ENCODE measurements at regions not wholly inside any gene's neighbourhood (a gene's known extent, or its start where the extent isn't known, plus 50 kb on each side); places are given as distances from the start of the nearest gene placed in this dataset.
"Not testable (repeated sequence)": the region's sequence is repeated elsewhere in the genome, so short reads cannot be mapped to it uniquely, and the experiment has no call there.

DNA sequence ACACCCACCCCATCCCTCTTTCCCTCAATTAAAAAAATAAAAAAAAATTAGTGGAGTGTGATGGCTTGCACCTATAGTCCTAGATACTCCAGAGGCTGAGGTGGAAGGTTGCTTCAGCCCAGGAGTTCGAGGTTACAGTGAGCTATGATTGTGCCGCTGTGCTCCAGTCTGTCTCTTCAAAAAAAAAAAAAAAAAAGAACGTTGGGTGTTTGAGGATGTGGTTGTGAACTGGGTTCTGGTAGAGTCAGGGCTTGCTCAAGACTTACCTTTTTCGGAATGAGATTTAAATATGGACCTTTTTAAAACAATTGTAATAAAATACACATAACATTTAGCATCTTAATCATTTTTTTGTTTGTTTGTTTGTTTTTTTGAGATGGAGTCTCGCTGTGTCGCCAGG, 211.9 kb downstream of the OR2B2 start:
- Histone ChIP-seq H3K36me3 (replicated peaks; ENCODE audit: insufficient read depth, low read length) (no peaks in the 10 kb centered on the region), H3K27ac (ENCODE audit: low read length) (no peak overlapping the region), H3K27me3 (replicated peaks; ENCODE audit: insufficient read depth, low read length) (no peaks in the 10 kb centered on the region), H3K4me1 (ENCODE audit: low read length) (no peaks in the 10 kb centered on the region), H3K79me2 (ENCODE audit: low read length) (no peaks in the 10 kb centered on the region), H3K9me3 (replicated peaks; ENCODE audit: insufficient read depth, low read length) (no peaks in the 10 kb centered on the region), H4K20me1 (ENCODE audit: insufficient read depth, low read length) (no peaks in the 10 kb centered on the region), H2AFZ (ENCODE audit: low read length) (no peak overlapping the region), H3K9ac (ENCODE audit: low read length) (no peak overlapping the region), H3K9me2 (replicated peaks; ENCODE audit: insufficient read depth, low read length) (no peaks in the 10 kb centered on the region), H3F3A (ENCODE audit: insufficient read depth, low read length) (no peaks in the 10 kb centered on the region), H3K4me2 (ENCODE audit: low read depth, low read length) (no peak overlapping the region), H3K4me3 (ENCODE audit: low read length) (no peak overlapping the region)
- TF ChIP-seq EZH2 (optimal IDR thresholded peaks at IDR 0.05; ENCODE audit: low read depth, low read length) = no peak
- TF ChIP-seq, protein P1, sequence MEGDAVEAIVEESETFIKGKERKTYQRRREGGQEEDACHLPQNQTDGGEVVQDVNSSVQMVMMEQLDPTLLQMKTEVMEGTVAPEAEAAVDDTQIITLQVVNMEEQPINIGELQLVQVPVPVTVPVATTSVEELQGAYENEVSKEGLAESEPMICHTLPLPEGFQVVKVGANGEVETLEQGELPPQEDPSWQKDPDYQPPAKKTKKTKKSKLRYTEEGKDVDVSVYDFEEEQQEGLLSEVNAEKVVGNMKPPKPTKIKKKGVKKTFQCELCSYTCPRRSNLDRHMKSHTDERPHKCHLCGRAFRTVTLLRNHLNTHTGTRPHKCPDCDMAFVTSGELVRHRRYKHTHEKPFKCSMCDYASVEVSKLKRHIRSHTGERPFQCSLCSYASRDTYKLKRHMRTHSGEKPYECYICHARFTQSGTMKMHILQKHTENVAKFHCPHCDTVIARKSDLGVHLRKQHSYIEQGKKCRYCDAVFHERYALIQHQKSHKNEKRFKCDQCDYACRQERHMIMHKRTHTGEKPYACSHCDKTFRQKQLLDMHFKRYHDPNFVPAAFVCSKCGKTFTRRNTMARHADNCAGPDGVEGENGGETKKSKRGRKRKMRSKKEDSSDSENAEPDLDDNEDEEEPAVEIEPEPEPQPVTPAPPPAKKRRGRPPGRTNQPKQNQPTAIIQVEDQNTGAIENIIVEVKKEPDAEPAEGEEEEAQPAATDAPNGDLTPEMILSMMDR (IDR thresholded peaks at IDR 0.05; ENCODE audit: low read length) = no peak
- no peak for TF ChIP-seq EZH2phosphoT487 (IDR thresholded peaks at IDR 0.05; ENCODE audit: low read length)
- no peak for DNase-seq

- DNase-seq = no peak
- no peaks in the 10 kb centered on the region for H3K27me3 ChIP-seq (replicated peaks; ENCODE audit: insufficient read depth, low read length)
- H3K79me2 ChIP-seq (ENCODE audit: low read length) = no peaks in the 10 kb centered on the region
- TF ChIP-seq EZH2 (optimal IDR thresholded peaks at IDR 0.05; ENCODE audit: low read depth, low read length) (no peak), EZH2phosphoT487 (IDR thresholded peaks at IDR 0.05; ENCODE audit: low read length) (no peak)
- TF ChIP-seq, protein P1 (IDR thresholded peaks at IDR 0.05; ENCODE audit: low read length) = no peak
- no peaks in the 10 kb centered on the region for H3F3A ChIP-seq (ENCODE audit: insufficient read depth, low read length)
- peak overlapping the region; percentile 59; the same call in 1 of the 2 replicates for H3K4me2 ChIP-seq (ENCODE audit: low read depth, low read length)
- no peaks in the 10 kb centered on the region for H4K20me1 ChIP-seq (ENCODE audit: insufficient read depth, low read length)
- peak overlapping the region; percentile 75; the same call in 1 of the 2 replicates for H2AFZ ChIP-seq (ENCODE audit: low read length)
- H3K9me3 ChIP-seq (replicated peaks; ENCODE audit: insufficient read depth, low read length) = no peaks in the 10 kb centered on the region
- no peaks in the 10 kb centered on the region for H3K4me1 ChIP-seq (ENCODE audit: low read length)
- H3K9me2 ChIP-seq (replicated peaks; ENCODE audit: insufficient read depth, low read length) = no peaks in the 10 kb centered on the region
- H3K27ac ChIP-seq (ENCODE audit: low read length) = no peak overlapping the region
- H3K9ac ChIP-seq (ENCODE audit: low read length) = no peak overlapping the region
- no peaks in the 10 kb centered on the region for H3K36me3 ChIP-seq (replicated peaks; ENCODE audit: insufficient read depth, low read length)
- H3K4me3 ChIP-seq (ENCODE audit: low read length) = no peak overlapping the region
These were observed 217.7 kb downstream of the OR2B2 start for GRCh38 chr6:27694547-27694874.

DNA sequence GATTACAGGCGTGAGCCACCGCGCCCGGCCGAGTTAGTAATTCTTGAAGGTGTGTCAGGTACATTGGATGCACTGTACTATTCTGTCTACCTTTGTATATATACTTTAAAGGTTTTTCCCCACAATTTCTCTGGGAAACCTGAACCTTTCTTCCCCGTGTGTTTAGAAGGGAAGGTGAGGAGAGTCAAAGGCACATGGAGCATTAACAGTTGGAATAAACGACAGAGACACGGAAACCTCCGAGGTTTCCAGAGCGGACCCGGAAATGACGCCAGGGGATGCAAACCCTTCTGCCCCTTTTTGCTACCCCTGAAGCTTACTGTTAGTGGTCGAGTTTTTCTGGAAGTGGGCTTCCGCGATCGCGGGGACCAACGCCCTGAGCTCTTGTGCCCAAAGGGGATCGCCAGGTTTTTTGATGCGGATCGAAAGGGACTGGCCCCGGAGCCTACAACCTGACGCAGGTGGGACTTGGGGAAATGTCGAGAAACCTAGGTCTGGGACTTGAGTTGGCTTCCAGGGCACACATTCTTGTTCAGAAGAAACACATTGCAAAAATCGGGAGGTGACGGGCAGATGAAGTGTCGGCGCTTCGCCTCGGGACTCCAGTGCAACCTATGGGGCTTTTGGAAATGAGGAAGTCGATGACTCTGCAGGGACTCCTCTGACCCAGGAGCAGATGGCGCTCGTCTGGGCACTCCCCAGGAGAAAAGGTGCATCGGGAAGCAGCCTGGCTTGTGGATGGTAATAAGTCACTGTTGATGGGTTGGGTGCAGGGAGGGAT, 218.2 kb downstream of the OR2B2 start:
- Histone ChIP-seq H3K36me3 (replicated peaks; ENCODE audit: insufficient read depth, low read length) (no peaks in the 10 kb centered on the region), H3K9me2 (replicated peaks; ENCODE audit: insufficient read depth, low read length) (no peaks in the 10 kb centered on the region), H4K20me1 (ENCODE audit: insufficient read depth, low read length) (no peaks in the 10 kb centered on the region), H3K79me2 (ENCODE audit: low read length) (no peaks in the 10 kb centered on the region), H3K9me3 (replicated peaks; ENCODE audit: insufficient read depth, low read length) (no peaks in the 10 kb centered on the region), H3K27me3 (replicated peaks; ENCODE audit: insufficient read depth, low read length) (no peaks in the 10 kb centered on the region), H3K27ac (ENCODE audit: low read length) (no peak overlapping the region), H3K4me1 (ENCODE audit: low read length) (no peaks in the 10 kb centered on the region), H3K4me3 (ENCODE audit: low read length) (peak overlapping the region; percentile 57), H3K9ac (ENCODE audit: low read length) (0 out of 2 replicates have a peak overlapping the region, but pooled peaks have one; percentile 12), H2AFZ (ENCODE audit: low read length) (peak overlapping the region; percentile 75), H3F3A (ENCODE audit: insufficient read depth, low read length) (no peaks in the 10 kb centered on the region), H3K4me2 (ENCODE audit: low read depth, low read length) (peak overlapping the region; percentile 59; the same call in 1 of the 2 replicates)
- TF ChIP-seq EZH2 (optimal IDR thresholded peaks at IDR 0.05; ENCODE audit: low read depth, low read length) (no peak), EZH2phosphoT487 (IDR thresholded peaks at IDR 0.05; ENCODE audit: low read length) (no peak)
- TF ChIP-seq, protein P1 (IDR thresholded peaks at IDR 0.05; ENCODE audit: low read length) = no peak
- DNase-seq = no peak

DNA sequence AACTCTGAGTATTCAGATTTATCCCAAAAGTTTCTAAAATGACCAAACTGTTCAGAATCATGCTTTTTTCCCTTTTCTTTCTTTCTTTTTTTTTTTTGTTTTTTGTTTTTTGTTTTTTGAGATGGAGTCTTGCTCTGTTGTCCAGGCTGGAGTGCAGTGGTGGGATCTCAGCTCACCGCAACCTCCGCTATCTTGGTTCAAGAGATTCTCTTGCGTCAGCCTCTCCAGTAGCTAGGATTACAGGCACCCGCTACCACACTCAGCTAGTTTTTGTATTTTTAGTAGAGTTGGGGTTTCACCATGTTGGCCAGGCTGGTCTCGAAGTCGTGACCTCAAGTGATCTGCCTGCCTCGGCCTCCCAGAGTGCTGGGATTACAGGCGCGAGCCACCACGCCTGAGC, 219.2 kb upstream of the ZNF184 start:
- not testable (repeated sequence) for H3K4me1 ChIP-seq (ENCODE audit: low read length); H3K79me2 ChIP-seq (ENCODE audit: low read length); H3K4me2 ChIP-seq (ENCODE audit: low read depth, low read length); H3K9me3 ChIP-seq (replicated peaks; ENCODE audit: insufficient read depth, low read length); DNase-seq; H3K9ac ChIP-seq (ENCODE audit: low read length); H2AFZ ChIP-seq (ENCODE audit: low read length); H3K27ac ChIP-seq (ENCODE audit: low read length); H3K4me3 ChIP-seq (ENCODE audit: low read length); H4K20me1 ChIP-seq (ENCODE audit: insufficient read depth, low read length); H3K36me3 ChIP-seq (replicated peaks; ENCODE audit: insufficient read depth, low read length); H3K27me3 ChIP-seq (replicated peaks; ENCODE audit: insufficient read depth, low read length); H3F3A ChIP-seq (ENCODE audit: insufficient read depth, low read length); H3K9me2 ChIP-seq (replicated peaks; ENCODE audit: insufficient read depth, low read length)
